Lower lobe of right lung (tissue), 2 donors: ENCODE measurements at regions not wholly inside any gene's neighbourhood (a gene's known extent, or its start where the extent isn't known, plus 50 kb on each side); places are given as distances from the start of the nearest gene placed in this dataset.
"Not testable (repeated sequence)": the region's sequence is repeated elsewhere in the genome, so short reads cannot be mapped to it uniquely, and the experiment has no call there.

Experiments used
- ATAC-seq, 2 donors: fragments of 200-7000 bp; cut with Tn5 transposase; one replicate each; pipeline ENCODE4 v1.9.1; 2020 to 2022; ENCODE audit warnings: mild to moderate bottlenecking in 2 of 2, moderate library complexity in 2 of 2
- DNase-seq: peaks from one replicate; pipeline ENCODE4 v3.0.0-alpha.2; 2020
- H3K27ac ChIP-seq: fragments of 200-600 bp; one replicate; pipeline ENCODE4 v1.8.0; 2022
- H3K27me3 ChIP-seq: fragments of 200-600 bp; one replicate; pipeline ENCODE4 v1.8.0; 2022; ENCODE audit warnings: low read depth
- H3K36me3 ChIP-seq: fragments of 200-600 bp; one replicate; pipeline ENCODE4 v1.8.0; 2022; ENCODE audit warnings: mild to moderate bottlenecking
- H3K4me1 ChIP-seq: fragments of 200-600 bp; one replicate; pipeline ENCODE4 v1.8.0; 2022
- H3K4me3 ChIP-seq: fragments of 200-600 bp; one replicate; pipeline ENCODE4 v1.8.0; 2022; ENCODE audit warnings: mild to moderate bottlenecking
- H3K9me3 ChIP-seq: fragments of 200-600 bp; one replicate; pipeline ENCODE4 v1.8.0; 2022
- intact Hi-C: fragments of 100-400 bp; cut with DNase I; formaldehyde crosslinking; loops from one replicate; pipeline ENCODE4 v1.11.0; 2022
- TF ChIP-seq, protein P1 (sequence below): fragments of 200-600 bp; IDR thresholded peaks from one replicate; pipeline ENCODE4 v1.8.0; 2022; ENCODE audit warnings: antibody characterized with exemption, mild to moderate bottlenecking
- donor health status: DM: no; HTN: yes; CAD: no; lungs with severe emphysema.

DNA sequence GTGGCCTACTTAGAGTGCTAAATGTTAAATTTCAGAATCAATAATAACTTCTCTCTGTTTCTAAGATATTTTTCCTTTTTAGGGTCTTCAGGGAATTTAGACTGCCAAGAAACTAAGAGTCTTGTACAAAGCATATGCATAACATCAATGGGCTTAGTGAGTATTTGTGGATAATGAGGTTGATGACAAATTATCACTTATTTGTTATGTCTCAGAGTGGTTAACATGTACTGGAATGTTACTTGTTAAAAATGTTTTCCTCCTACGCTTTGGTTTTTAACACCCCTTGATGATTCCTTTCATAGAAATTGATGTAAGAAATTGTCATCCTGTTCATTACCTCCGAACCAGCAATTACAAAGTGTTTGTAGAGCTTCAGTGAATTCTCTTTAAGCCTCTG, 144.3 kb downstream of the MRPS30 start:
- Histone ChIP-seq H3K27ac (no peak overlapping the region), H3K4me3 (no peak overlapping the region), H3K4me1 (no peaks in the 10 kb centered on the region), H3K9me3 (no peaks in the 10 kb centered on the region), H3K36me3 (no peaks in the 10 kb centered on the region), H3K27me3 (no peaks in the 10 kb centered on the region)
- TF ChIP-seq, protein P1, sequence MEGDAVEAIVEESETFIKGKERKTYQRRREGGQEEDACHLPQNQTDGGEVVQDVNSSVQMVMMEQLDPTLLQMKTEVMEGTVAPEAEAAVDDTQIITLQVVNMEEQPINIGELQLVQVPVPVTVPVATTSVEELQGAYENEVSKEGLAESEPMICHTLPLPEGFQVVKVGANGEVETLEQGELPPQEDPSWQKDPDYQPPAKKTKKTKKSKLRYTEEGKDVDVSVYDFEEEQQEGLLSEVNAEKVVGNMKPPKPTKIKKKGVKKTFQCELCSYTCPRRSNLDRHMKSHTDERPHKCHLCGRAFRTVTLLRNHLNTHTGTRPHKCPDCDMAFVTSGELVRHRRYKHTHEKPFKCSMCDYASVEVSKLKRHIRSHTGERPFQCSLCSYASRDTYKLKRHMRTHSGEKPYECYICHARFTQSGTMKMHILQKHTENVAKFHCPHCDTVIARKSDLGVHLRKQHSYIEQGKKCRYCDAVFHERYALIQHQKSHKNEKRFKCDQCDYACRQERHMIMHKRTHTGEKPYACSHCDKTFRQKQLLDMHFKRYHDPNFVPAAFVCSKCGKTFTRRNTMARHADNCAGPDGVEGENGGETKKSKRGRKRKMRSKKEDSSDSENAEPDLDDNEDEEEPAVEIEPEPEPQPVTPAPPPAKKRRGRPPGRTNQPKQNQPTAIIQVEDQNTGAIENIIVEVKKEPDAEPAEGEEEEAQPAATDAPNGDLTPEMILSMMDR = no peak
- ATAC-seq (no peak), DNase-seq (no peak)
- intact Hi-C loops = no loop called here

DNA sequence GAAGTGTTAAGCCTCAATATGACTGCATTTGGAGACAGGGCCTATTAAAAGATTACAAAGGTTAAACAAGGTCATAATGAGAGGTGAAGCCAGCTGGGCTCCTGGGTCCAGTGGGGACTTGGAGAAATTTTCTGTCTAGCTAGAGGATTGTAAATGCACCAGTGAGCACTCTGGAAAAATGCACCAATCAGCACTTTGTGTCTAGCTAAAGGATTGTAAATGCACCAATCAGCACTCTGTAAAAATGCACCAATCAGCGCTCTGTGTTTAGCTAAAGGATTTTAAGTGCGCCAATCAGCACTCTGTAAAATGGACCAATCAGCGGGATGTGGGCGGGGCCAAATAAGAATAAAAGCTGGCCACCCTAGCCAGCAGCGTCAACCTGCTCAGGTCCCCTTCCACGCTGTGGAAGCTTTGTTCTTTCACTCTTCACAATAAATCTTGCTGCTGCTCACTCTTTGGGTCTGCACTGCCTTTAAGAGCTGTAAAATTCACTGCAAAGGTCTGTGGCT, 150.3 kb downstream of the MRPS30 start:
- H3K4me3 ChIP-seq, ATAC-seq, DNase-seq, H3K27me3 ChIP-seq, intact Hi-C loops, H3K9me3 ChIP-seq, H3K27ac ChIP-seq, H3K4me1 ChIP-seq, H3K36me3 ChIP-seq: not testable (repeated sequence)

DNA sequence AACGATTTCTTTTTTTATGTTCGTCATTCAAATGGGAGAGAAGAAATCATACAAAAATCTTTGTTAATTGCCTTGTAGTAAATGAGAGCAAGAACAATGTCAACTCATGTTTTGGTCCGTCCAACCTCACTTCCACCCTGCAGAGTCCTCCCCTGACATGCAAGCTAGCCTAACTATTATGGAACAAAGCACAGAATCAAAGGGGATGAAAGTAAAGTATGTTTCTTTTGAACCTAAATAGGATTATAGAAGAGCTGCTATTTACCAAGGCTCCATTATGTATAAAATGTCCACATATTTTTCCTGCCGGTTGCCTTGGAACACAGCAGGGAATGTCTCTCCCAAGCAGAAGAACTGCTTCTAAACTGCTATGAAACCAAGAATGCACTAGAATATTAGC, 161.1 kb downstream of the MRPS30 start:
- no peak overlapping the region for H3K4me3 ChIP-seq
- no peaks in the 10 kb centered on the region for H3K36me3 ChIP-seq

DNA sequence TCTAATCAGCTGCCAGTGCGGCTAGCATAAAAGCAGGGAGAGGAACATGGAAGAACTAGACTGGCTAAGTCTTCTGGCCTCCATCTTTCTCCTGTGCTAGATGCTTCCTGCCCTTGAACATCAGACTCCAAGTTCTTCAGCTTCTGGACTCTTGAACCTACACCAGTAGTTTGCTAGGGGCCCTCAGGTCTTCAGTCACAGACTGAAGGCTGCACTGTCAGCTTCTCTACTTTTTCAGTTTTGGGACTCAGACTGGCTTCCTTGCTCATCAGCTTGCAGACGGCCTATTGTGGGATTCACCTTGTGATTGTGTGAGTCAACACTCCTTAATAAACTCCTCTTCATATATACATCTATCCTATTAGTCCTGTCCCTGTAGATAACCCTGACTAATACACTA, 162.2 kb downstream of the MRPS30 start:
- intact Hi-C loops, H3K36me3 ChIP-seq, DNase-seq, H3K27me3 ChIP-seq, H3K9me3 ChIP-seq, ATAC-seq, H3K4me1 ChIP-seq, H3K27ac ChIP-seq, H3K4me3 ChIP-seq: not testable (repeated sequence)

More for the DNA sequence above, 161.1 kb downstream of the MRPS30 start:
- ATAC-seq = no peak
- H3K9me3 ChIP-seq = no peaks in the 10 kb centered on the region
- intact Hi-C loops = no loop called here
- DNase-seq = no peak
- H3K4me1 ChIP-seq = no peaks in the 10 kb centered on the region
- H3K27ac ChIP-seq = no peak overlapping the region
- no peaks in the 10 kb centered on the region for H3K27me3 ChIP-seq
- TF ChIP-seq, protein P1 = no peak

DNA sequence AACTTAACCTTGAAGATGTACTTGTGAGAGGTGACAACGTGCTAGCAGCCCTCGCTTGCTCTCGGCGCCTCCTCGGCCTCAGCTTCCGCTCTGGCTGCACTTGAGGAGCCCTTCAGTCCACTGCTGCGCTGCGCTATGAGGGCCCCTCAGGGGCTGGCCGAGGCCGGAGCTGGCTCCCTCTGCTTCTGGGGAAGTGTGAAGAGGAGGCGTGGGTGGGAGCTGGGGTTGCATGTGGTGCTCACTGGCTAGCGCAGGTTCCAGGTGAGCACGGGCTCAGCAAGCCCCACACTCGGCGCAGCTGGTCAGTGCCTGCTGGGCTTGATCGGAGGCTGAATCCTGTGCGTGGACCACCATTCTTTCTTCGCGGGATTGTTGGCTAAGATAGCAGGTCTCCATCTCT, 166.1 kb downstream of the MRPS30 start:
- ATAC-seq (no peak), DNase-seq (no peak)
- H3K4me1 ChIP-seq = no peaks in the 10 kb centered on the region
- no peaks in the 10 kb centered on the region for H3K9me3 ChIP-seq
- intact Hi-C loops = no loop called here
- no peaks in the 10 kb centered on the region for H3K36me3 ChIP-seq
- H3K27me3 ChIP-seq = no peaks in the 10 kb centered on the region
- TF ChIP-seq, protein P1 = no peak
- H3K27ac ChIP-seq = no peak overlapping the region
- H3K4me3 ChIP-seq = no peak overlapping the region

DNA sequence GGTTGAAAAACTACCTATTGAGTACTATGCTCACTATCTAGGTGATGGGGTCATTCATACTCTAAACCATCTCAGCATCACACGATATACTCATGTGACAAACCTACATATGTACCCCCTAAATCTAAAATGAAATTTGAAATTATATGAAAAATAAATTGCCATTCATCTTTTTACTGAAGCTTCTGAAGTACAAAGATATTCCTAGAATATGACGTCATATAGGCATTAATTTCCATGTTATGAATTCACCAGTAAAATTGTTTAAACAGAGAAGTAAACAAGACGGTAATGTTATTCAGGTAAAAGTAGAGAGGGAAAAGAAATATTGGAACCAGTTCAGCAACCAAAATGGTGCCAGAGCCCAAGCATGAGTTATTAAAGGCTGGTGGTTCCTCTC, 173.0 kb downstream of the MRPS30 start:
- DNase-seq (no peak), ATAC-seq (no peak)
- no peaks in the 10 kb centered on the region for H3K27me3 ChIP-seq
- no peaks in the 10 kb centered on the region for H3K36me3 ChIP-seq
- intact Hi-C loops = no loop called here
- TF ChIP-seq, protein P1 = no peak
- H3K4me3 ChIP-seq = no peak overlapping the region
- no peak overlapping the region for H3K27ac ChIP-seq
- H3K9me3 ChIP-seq = peaks cover 35% of the 10 kb centered on the region
- H3K4me1 ChIP-seq = no peaks in the 10 kb centered on the region

DNA sequence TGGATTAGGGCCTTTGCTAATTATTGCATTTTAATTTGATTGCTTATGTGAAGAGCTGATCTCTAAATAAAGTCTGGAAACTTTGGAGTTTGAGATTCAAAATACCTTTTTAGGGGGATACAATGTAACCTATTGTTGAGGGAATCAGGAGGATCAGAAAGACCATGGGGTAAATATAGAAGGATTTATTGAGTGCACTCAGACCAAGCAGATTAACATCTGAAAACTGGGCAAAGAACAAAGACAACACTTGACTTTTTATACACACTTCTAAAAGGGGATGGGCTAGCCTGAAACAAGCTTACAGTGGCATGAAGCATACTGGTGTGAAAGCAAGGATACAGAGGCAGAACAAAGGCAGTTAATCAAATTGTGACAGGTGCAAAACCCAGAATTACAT, 174.3 kb downstream of the MRPS30 start:
- ATAC-seq (no peak), DNase-seq (no peak)
- Histone ChIP-seq H3K36me3 (no peaks in the 10 kb centered on the region), H3K4me1 (no peaks in the 10 kb centered on the region), H3K9me3 (peaks cover 35% of the 10 kb centered on the region), H3K4me3 (no peak overlapping the region), H3K27me3 (no peaks in the 10 kb centered on the region), H3K27ac (no peak overlapping the region)
- TF ChIP-seq, protein P1 = no peak
- intact Hi-C loops = no loop called here
